ENCODE measurements at regions not wholly inside any gene's neighbourhood (a gene's known extent, or its start where the extent isn't known, plus 50 kb on each side); places are given as distances from the start of the nearest gene placed in this dataset.
"Not testable (repeated sequence)": the region's sequence is repeated elsewhere in the genome, so short reads cannot be mapped to it uniquely, and the experiment has no call there.

DNA sequence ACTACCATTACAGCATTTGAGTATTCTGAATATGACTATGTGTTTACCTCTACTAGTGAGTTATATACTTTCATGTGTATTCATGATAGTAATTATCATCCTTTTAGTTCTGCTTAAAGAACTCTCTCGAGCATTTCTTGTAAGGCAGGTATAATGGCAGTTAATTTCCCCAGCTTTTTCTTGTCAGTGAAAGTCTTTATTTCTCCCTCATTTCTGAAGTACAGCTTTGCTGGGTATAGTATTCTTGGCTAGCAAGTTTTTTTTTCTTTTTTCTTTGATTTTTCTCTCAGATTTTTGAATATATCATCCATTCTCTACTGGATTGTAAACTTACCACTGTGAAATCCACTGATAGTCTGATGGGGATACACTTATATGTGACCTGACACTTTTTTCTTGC, 165.9 kb upstream of the ARHGAP5 start:
- Histone ChIP-seq H3K36me3 (ENCODE audit: control insufficient read depth in 3 of 3, insufficient read depth in 3 of 3, low read length in 3 of 3) (no peaks in the 10 kb centered on the region), H3K9ac (ENCODE audit: low read depth in 1 of 3, low read length in 3 of 3) (no peak overlapping the region), H3K27me3 (ENCODE audit: control insufficient read depth in 3 of 3, insufficient read depth in 3 of 3, low read length in 3 of 3) (no peaks in the 10 kb centered on the region), H3K9me3 (ENCODE audit: control insufficient read depth in 3 of 3, low read length in 3 of 3) (peaks cover 0 to 5% (median 2%) of the 10 kb centered on the region in 3 donors), H3K27ac (ENCODE audit: low read depth, low read length) (no peak overlapping the region), H3K4me1 (ENCODE audit: control insufficient read depth in 3 of 3, insufficient read depth in 3 of 3, low read length in 3 of 3) (no peaks in the 10 kb centered on the region), H3K4me3 (ENCODE audit: low read length in 3 of 3) (no peak overlapping the region)

DNA sequence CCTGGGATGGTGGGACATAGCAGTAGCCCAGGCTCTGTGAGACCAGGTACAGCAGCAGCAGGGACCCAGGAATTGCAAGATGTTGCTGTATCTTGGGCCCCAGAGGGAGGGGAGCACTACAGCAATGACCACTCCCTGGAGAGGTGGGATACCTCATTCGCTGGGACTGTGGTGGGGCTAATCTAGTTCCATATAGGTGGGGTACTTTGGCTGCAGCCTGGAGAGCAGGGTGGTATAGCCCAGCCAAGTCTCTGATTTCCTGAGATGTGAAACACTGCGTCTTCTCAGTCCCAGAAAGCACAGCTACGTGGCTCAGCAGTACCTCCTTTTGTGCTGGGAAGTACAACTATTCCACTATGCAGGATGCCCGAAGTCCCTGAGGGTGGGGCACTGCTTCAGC, 163.7 kb upstream of the ARHGAP5 start:
- H3K27me3 ChIP-seq (ENCODE audit: control insufficient read depth in 3 of 3, insufficient read depth in 3 of 3, low read length in 3 of 3): no peaks in the 10 kb centered on the region
- H3K27ac ChIP-seq (ENCODE audit: low read depth, low read length): no peak overlapping the region
- no peaks in the 10 kb centered on the region for H3K36me3 ChIP-seq (ENCODE audit: control insufficient read depth in 3 of 3, insufficient read depth in 3 of 3, low read length in 3 of 3)
- no peaks in the 10 kb centered on the region for H3K4me1 ChIP-seq (ENCODE audit: control insufficient read depth in 3 of 3, insufficient read depth in 3 of 3, low read length in 3 of 3)
- H3K9ac ChIP-seq (ENCODE audit: low read depth in 1 of 3, low read length in 3 of 3): no peak overlapping the region
- no peak overlapping the region for H3K4me3 ChIP-seq (ENCODE audit: low read length in 3 of 3)
- peaks cover 0 to 5% (median 2%) of the 10 kb centered on the region in 3 donors for H3K9me3 ChIP-seq (ENCODE audit: control insufficient read depth in 3 of 3, low read length in 3 of 3)

DNA sequence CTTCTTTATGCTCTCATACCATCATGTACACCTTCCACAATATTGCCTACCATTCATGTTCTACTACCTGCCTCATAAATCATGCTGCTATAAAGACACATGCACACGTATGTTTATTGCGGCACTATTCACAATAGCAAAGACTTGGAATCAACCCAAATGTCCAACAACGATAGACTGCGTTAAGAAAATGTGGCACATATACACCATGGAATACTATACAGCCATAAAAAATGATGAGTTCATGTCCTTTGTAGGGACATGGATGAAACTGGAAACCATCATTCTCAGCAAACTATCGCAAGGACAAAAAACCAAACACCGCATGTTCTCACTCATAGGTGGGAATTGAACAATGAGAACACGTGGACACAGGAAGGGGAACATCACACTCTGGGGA, 158.8 kb upstream of the ARHGAP5 start:
- H3K9ac ChIP-seq (ENCODE audit: low read depth in 1 of 3, low read length in 3 of 3); H3K27me3 ChIP-seq (ENCODE audit: control insufficient read depth in 3 of 3, insufficient read depth in 3 of 3, low read length in 3 of 3); H3K4me1 ChIP-seq (ENCODE audit: control insufficient read depth in 3 of 3, insufficient read depth in 3 of 3, low read length in 3 of 3): not testable (repeated sequence)

DNA sequence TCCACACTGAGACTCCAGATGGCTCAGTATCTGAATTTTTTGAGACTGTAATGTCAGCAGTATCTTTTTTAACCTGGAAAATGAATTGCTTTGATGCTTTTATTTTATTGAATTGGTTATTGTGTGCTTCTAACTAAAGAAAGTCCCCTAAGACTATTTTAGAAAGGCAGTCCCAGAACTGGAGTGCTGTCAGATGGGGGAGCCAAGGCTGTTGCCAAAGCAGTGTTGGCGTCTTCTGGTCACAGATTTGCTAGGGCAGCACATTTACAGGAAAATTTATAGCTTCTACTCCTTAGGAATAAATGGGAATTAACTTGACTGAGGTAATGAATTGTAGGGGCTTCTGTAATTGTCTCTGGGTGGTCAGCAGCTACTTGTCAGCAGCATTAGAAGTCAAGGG, 157.1 kb upstream of the ARHGAP5 start:
- H3K9me3 ChIP-seq (ENCODE audit: control insufficient read depth in 3 of 3, low read length in 3 of 3): no peaks in the 10 kb centered on the region
- H3K36me3 ChIP-seq (ENCODE audit: control insufficient read depth in 3 of 3, insufficient read depth in 3 of 3, low read length in 3 of 3): no peaks in the 10 kb centered on the region
- H3K9ac ChIP-seq (ENCODE audit: low read depth in 1 of 3, low read length in 3 of 3): no peak overlapping the region
- no peaks in the 10 kb centered on the region for H3K27me3 ChIP-seq (ENCODE audit: control insufficient read depth in 3 of 3, insufficient read depth in 3 of 3, low read length in 3 of 3)
- H3K27ac ChIP-seq (ENCODE audit: low read depth, low read length): no peak overlapping the region
- H3K4me3 ChIP-seq (ENCODE audit: low read length in 3 of 3): no peak overlapping the region
- H3K4me1 ChIP-seq (ENCODE audit: control insufficient read depth in 3 of 3, insufficient read depth in 3 of 3, low read length in 3 of 3): peaks cover 0 to 5% (median 5%) of the 10 kb centered on the region in 3 donors

More for the DNA sequence above, 158.8 kb upstream of the ARHGAP5 start:
- H3K27ac ChIP-seq (ENCODE audit: low read depth, low read length); H3K9me3 ChIP-seq (ENCODE audit: control insufficient read depth in 3 of 3, low read length in 3 of 3); H3K4me3 ChIP-seq (ENCODE audit: low read length in 3 of 3); H3K36me3 ChIP-seq (ENCODE audit: control insufficient read depth in 3 of 3, insufficient read depth in 3 of 3, low read length in 3 of 3): not testable (repeated sequence)

DNA sequence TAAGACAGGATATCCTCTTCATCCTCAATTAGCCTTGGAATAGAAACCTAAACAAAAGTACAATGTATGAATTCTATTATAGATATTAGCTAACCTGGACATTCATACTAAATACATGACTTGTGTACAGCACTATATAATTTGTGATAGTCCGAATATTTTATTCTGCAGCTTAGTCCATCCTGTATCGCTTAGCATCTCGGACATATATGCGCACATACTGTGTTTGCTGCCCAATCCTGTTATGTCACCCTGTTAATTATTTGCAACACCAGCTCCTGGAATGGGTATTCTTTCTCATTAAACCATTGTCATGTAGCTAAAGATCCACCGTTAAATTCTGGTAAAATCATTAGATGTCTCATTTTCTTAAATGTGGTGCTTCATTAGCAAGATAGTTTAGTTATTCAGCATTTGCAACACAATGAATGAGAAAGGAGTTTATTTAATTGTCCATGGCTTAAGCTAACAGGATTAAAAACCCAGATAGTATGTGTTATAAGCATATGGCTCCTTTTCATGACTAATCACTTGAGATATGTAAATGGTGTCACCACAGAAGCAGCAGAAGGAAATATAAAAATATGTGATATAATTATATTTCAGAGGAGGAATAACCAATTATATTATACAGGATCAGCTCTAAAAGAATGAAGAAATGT, 156.0 kb upstream of the ARHGAP5 start:
- Histone ChIP-seq H3K27ac (ENCODE audit: low read depth, low read length) (no peak overlapping the region), H3K4me3 (ENCODE audit: low read length in 3 of 3) (no peak overlapping the region), H3K9ac (ENCODE audit: low read depth in 1 of 3, low read length in 3 of 3) (no peak overlapping the region), H3K36me3 (ENCODE audit: control insufficient read depth in 3 of 3, insufficient read depth in 3 of 3, low read length in 3 of 3) (no peaks in the 10 kb centered on the region), H3K4me1 (ENCODE audit: control insufficient read depth in 3 of 3, insufficient read depth in 3 of 3, low read length in 3 of 3) (peaks cover 3 to 7% (median 5%) of the 10 kb centered on the region in 3 donors), H3K9me3 (ENCODE audit: control insufficient read depth in 3 of 3, low read length in 3 of 3) (no peaks in the 10 kb centered on the region), H3K27me3 (ENCODE audit: control insufficient read depth in 3 of 3, insufficient read depth in 3 of 3, low read length in 3 of 3) (no peaks in the 10 kb centered on the region)

DNA sequence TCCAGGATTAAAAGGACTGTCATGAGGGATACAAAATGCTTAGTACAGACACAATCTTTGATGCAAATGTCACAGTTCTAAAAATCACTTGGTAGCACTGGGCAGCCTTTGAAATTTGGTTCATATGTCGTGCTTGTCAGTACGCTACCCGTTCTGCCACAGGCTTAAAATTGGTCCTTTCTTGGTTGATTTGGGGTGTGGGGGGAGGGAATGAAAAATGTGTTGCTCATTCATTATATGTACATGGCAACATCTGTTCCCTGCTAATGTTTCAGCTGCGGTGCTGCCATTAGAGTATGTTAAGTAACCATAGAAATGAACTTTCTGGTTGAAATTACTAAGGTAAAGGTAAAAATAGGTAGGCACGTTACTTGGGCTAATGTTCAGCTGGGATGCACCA, 155.4 kb upstream of the ARHGAP5 start:
- H3K4me1 ChIP-seq (ENCODE audit: control insufficient read depth in 3 of 3, insufficient read depth in 3 of 3, low read length in 3 of 3): peaks cover 3 to 11% (median 6%) of the 10 kb centered on the region in 3 donors
- H3K27me3 ChIP-seq (ENCODE audit: control insufficient read depth in 3 of 3, insufficient read depth in 3 of 3, low read length in 3 of 3): no peaks in the 10 kb centered on the region
- H3K9me3 ChIP-seq (ENCODE audit: control insufficient read depth in 3 of 3, low read length in 3 of 3): no peaks in the 10 kb centered on the region
- no peak overlapping the region for H3K27ac ChIP-seq (ENCODE audit: low read depth, low read length)
- no peaks in the 10 kb centered on the region for H3K36me3 ChIP-seq (ENCODE audit: control insufficient read depth in 3 of 3, insufficient read depth in 3 of 3, low read length in 3 of 3)
- H3K9ac ChIP-seq (ENCODE audit: low read depth in 1 of 3, low read length in 3 of 3): no peak overlapping the region
- H3K4me3 ChIP-seq (ENCODE audit: low read length in 3 of 3): no peak overlapping the region

DNA sequence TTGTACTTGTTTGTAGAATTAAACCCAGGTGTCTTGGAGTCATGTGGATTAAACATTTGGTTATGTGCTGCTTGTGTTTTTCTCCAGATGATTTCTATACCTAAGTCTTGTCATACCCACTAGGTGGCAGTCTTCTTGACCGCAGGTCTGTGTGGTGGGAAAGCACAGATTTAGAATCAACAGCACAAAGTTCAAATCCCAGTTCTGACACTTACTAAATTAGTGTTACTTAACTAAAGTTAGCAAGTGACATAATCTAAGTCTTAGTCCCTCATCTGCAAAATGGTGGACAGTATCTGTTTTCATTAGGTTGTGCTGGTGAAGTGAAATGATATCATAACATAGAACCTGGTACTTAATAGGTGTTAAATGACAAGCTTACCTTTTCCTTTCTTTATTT, 151.0 kb upstream of the ARHGAP5 start:
- H3K9ac ChIP-seq (ENCODE audit: low read depth in 1 of 3, low read length in 3 of 3): no peak overlapping the region
- peak overlapping the region; percentile 75 for H3K27ac ChIP-seq (ENCODE audit: low read depth, low read length)
- no peaks in the 10 kb centered on the region for H3K27me3 ChIP-seq (ENCODE audit: control insufficient read depth in 3 of 3, insufficient read depth in 3 of 3, low read length in 3 of 3)
- no peaks in the 10 kb centered on the region for H3K36me3 ChIP-seq (ENCODE audit: control insufficient read depth in 3 of 3, insufficient read depth in 3 of 3, low read length in 3 of 3)
- H3K4me1 ChIP-seq (ENCODE audit: control insufficient read depth in 3 of 3, insufficient read depth in 3 of 3, low read length in 3 of 3): peaks cover 13 to 22% (median 20%) of the 10 kb centered on the region in 3 donors
- no peaks in the 10 kb centered on the region for H3K9me3 ChIP-seq (ENCODE audit: control insufficient read depth in 3 of 3, low read length in 3 of 3)
- H3K4me3 ChIP-seq (ENCODE audit: low read length in 3 of 3): no peak overlapping the region

DNA sequence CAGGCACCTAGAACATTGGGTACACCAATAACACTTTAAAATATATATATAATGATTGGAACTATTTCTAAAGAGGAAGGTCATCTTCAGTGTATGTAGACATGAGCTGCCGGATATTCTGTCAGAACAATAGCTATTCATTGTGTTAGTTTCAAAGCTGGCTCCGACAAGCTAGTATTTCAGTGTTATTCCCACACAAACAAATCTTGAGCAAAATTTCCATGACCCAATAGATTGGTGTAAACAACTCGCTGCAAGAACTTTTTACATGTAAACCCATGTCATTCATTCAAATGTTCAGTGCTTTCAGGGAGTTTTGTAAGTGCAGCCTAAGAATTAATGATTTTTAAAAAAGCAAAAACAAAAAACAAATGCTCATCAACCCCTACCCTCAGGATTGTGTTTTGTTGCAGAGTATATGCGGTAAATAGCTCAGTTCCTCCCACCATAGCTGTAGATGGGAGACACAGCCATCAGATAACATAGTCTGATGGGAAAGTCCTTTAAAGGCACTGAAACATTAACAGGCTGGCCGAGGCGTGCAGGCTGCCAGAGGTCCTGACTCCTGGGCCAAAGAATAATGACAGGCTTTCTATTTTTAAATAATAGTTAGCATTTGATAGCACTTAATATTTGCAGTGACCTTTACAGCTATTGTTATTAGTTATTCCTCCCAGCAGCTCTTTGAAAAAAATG, 150.3 kb upstream of the ARHGAP5 start:
- H3K27ac ChIP-seq (ENCODE audit: low read depth, low read length): peak overlapping the region; percentile 75

DNA sequence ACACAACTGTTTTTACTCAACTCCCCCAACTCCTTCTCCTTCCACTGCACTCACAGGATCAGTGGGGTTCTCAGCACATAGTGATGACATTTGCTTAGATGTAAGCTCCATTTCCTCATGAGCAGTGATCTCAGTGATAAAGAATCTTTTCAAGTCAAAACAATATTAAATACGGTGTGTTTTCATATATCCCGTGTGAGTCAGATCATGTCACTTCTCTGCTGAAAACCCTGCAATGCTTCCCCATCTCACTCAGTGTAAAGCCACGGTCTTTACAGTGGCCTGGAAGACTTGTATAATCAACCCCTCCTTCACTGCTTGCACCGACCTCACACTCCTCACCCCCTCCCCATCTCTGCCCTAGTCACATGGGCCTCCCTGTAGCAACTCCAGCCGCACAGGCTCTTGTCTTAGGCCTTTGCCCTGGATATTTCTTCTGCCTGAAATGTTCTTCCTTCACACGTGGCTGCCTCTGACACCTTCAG, 149.7 kb upstream of the ARHGAP5 start:
- Histone ChIP-seq H3K9ac (ENCODE audit: low read depth in 1 of 3, low read length in 3 of 3) (peak overlapping the region; percentile 24 to 51 (median 45)), H3K4me1 (ENCODE audit: control insufficient read depth in 3 of 3, insufficient read depth in 3 of 3, low read length in 3 of 3) (peaks cover 13 to 20% (median 16%) of the 10 kb centered on the region in 3 donors), H3K9me3 (ENCODE audit: control insufficient read depth in 3 of 3, low read length in 3 of 3) (no peaks in the 10 kb centered on the region)

More for the DNA sequence above, 150.3 kb upstream of the ARHGAP5 start:
- Histone ChIP-seq H3K27me3 (ENCODE audit: control insufficient read depth in 3 of 3, insufficient read depth in 3 of 3, low read length in 3 of 3) (no peaks in the 10 kb centered on the region), H3K36me3 (ENCODE audit: control insufficient read depth in 3 of 3, insufficient read depth in 3 of 3, low read length in 3 of 3) (no peaks in the 10 kb centered on the region), H3K4me3 (ENCODE audit: low read length in 3 of 3) (peak overlapping the region in 1 of 3 donors; percentile 7), H3K9me3 (ENCODE audit: control insufficient read depth in 3 of 3, low read length in 3 of 3) (no peaks in the 10 kb centered on the region), H3K4me1 (ENCODE audit: control insufficient read depth in 3 of 3, insufficient read depth in 3 of 3, low read length in 3 of 3) (peaks cover 13 to 20% (median 19%) of the 10 kb centered on the region in 3 donors), H3K9ac (ENCODE audit: low read depth in 1 of 3, low read length in 3 of 3) (peak overlapping the region; percentile 24 to 51 (median 45))

DNA sequence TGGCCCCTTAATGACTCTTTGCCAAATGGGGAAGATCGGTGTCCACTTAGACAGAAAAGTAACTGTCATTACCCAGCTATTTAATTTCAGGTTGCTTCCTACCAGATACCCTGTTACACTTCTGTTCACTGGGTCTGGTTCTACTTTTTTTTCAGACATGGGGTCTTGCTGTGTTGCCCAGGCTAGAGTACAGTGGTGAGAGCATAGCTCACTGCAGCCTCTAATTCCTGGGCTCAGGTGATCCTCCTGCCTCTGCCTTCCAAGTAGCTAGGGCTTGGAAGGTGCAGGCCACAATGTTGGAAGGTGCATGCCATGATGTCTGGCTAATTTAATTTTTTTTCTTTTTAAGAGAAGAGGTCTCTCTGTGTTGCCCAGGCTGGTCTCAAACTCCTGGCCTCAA, 147.0 kb upstream of the ARHGAP5 start:
- Histone ChIP-seq H3K27me3 (ENCODE audit: control insufficient read depth in 3 of 3, insufficient read depth in 3 of 3, low read length in 3 of 3) (no peaks in the 10 kb centered on the region), H3K9me3 (ENCODE audit: control insufficient read depth in 3 of 3, low read length in 3 of 3) (no peaks in the 10 kb centered on the region), H3K27ac (ENCODE audit: low read depth, low read length) (no peak overlapping the region), H3K9ac (ENCODE audit: low read depth in 1 of 3, low read length in 3 of 3) (no peak overlapping the region), H3K4me1 (ENCODE audit: control insufficient read depth in 3 of 3, insufficient read depth in 3 of 3, low read length in 3 of 3) (peaks cover 16 to 18% (median 16%) of the 10 kb centered on the region in 3 donors), H3K4me3 (ENCODE audit: low read length in 3 of 3) (no peak overlapping the region), H3K36me3 (ENCODE audit: control insufficient read depth in 3 of 3, insufficient read depth in 3 of 3, low read length in 3 of 3) (no peaks in the 10 kb centered on the region)

More for the DNA sequence above, 149.7 kb upstream of the ARHGAP5 start:
- no peaks in the 10 kb centered on the region for H3K27me3 ChIP-seq (ENCODE audit: control insufficient read depth in 3 of 3, insufficient read depth in 3 of 3, low read length in 3 of 3)
- H3K36me3 ChIP-seq (ENCODE audit: control insufficient read depth in 3 of 3, insufficient read depth in 3 of 3, low read length in 3 of 3): no peaks in the 10 kb centered on the region
- peak overlapping the region; percentile 75 for H3K27ac ChIP-seq (ENCODE audit: low read depth, low read length)
- peak overlapping the region in 2 of 3 donors; percentile 7 to 8 for H3K4me3 ChIP-seq (ENCODE audit: low read length in 3 of 3)

Measured in skeletal muscle tissue (tissue), 3 donors.